Muscle of back (tissue), 3 donors: ENCODE measurements at regions not wholly inside any gene's neighbourhood (a gene's known extent, or its start where the extent isn't known, plus 50 kb on each side); places are given as distances from the start of the nearest gene placed in this dataset.
A peak's percentile ranks its signal among the peaks of the same experiment; 100 is the strongest.
"Not testable (repeated sequence)": the region's sequence is repeated elsewhere in the genome, so short reads cannot be mapped to it uniquely, and the experiment has no call there.

ENCODE experiments used
- DNase-seq, 3 donors: peaks; one replicate each; pipeline versions ENCODE4 v3.0.0 to v3.0.0-alpha.2; 2013

DNA sequence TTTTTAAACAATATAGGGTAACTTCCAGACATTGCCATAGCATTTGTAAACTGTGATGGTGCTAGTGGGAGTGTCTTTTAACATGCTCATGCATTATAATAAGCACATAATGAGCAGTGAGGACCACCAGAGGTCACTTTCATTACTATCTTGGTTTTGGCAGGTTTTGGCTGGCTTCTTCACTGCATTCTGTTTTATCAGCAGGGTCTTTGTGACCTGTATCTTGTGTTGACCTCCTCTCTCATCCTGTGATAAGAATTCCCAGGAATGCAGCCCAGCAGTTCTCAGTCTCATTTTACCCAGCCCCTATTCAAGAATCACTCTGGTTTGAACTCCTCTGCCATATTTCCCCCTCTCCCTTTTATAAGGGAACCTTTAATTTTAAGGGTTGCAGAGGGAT lies 91.3 kb downstream of the ZNF467 start:
- no peak for DNase-seq

DNA sequence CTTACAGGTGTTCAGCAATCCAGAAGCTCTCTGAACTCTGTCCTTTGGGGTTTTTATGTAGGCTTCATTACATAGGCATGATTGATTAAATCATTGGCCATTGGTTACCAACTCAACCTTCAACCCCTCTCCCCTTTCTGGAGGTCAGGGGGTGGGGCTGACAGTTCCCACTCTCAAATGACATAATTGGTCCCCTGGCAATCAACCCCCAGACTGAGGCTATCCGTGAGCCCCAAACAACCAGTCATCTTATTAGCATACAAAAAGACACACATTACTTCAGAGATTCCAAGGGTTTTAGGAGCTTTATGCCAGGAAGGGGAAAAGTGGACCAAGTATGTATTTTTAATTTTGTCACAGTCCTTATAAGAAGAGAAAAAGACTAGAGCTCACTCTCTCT lies 92.1 kb downstream of the ZNF467 start:
- no peak for DNase-seq

DNA sequence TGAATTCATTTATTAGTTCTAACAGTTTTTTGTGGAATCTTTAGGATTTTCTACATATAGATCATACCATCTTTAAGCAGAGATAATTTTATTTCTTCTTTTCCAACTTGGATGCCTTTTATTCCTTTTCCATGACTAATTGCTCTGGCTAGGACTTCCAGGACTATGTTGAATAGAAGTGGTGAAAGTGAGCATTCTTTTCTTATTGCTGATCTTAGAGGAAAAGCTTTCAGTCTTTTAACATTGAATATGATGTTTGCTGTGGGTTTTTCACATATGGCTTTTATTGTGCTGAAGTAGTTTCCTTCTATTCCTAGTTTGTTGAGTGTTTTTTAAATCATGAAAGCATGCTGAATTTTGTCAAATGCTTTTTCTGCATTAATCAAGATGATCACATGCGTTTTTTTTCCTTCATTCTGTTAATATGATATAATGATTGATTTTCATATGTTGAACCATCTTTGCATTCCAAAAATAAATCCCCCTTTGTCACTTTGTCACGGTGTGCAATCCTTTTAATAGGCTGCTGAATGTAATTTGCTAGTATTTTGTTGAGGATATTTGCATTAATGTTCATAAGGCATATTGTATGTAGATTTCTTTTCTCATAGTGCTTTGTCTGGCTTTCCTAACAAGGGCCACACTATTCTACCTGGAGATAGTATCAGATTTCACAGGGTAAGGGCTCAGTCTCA lies 92.9 kb downstream of the ZNF467 start:
- DNase-seq: no peak

GRCh38 chr7:149674728-149675385 lies 98.5 kb downstream of the ZNF467 start:
- DNase-seq: not testable (repeated sequence)

- DNase-seq: no peak
Observed at GRCh38 chr7:149673006-149673405, 100.4 kb downstream of the ZNF467 start.

GRCh38 chr7:149670288-149670687 lies 103.1 kb downstream of the ZNF467 start:
- DNase-seq: peak; percentile 54 to 70 (median 57)

DNA sequence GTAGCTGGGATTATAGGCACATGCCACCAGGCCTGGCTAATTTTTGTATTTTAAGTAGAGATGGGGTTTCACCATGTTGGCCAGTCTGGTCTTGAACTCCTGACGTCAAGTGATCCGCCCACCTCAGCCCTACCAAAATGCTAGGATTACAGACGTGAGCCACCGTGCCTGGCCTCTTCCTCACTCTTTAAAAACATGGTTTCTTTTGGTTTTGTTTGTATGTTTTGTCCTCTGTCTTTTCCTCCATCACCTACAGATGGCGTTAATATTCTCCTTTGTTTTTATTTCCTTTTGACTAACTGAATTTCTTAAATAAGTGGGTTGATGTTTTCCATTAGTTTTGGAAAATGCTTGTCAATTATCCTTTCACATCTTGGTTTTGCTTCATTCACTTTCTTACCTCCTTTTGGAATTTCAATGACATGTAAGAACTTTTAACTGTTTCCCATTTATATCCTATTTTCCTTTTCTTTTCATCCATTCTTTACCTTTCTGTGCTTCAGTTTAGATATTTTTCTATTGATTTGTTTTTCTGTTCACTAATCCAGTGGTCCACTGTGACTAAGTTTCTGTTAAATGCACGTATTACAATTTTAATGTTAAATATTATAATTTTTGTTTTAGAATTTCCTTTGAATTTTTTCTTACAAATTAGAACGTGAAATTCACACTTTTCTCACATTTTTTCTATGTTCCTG lies 104.1 kb downstream of the ZNF467 start:
- peak in 1 of 3 donors; percentile 13 for DNase-seq

- peak in 2 of 3 donors; percentile 42 to 43 for DNase-seq
Observed at GRCh38 chr7:149666360-149666945, 106.9 kb downstream of the ZNF467 start.

GRCh38 chr7:149665618-149666017 lies 107.8 kb downstream of the ZNF467 start:
- not testable (repeated sequence) for DNase-seq

DNA sequence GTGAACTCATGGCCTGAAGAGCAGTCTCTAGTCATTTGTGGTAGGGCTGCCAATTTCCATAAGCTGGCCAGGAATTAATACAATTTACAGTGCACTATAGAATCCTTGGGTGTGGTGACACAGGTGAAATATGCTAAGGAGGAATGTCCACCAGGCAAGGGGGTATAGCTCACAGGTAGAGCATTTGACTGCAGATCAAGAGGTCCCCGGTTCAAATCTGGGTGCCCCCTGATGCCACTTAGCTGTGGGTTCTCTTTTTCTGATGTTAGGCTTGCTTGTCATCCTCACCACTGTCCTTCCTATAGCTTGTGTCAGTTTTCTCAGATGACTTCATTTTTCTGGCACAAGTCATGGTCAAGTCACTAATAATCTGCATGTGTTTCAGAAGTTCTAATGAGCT lies 108.7 kb downstream of the ZNF467 start:
- no peak for DNase-seq

DNA sequence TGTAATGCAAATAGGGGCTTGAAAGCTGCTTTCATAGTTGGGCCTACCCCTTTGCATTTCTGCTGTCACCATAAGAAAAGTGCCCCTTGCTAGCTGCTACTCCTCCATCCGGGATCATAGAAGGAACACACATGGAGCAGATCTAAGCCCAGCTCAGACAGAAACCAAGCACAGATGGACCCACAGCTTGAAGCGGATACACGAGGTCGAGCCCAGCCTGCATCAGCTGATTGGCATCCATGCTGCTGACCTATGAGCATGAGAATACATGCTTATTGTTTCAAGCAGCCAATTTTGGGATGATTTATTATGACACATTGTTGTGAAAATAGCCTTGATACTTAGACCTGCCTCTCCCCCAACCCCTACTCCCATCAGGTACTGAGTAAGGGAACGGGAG lies 109.2 kb downstream of the ZNF467 start:
- no peak for DNase-seq

GRCh38 chr7:149662591-149663095 lies 110.7 kb downstream of the ZNF467 start:
- DNase-seq: peak; percentile 54 to 60 (median 58)

DNA sequence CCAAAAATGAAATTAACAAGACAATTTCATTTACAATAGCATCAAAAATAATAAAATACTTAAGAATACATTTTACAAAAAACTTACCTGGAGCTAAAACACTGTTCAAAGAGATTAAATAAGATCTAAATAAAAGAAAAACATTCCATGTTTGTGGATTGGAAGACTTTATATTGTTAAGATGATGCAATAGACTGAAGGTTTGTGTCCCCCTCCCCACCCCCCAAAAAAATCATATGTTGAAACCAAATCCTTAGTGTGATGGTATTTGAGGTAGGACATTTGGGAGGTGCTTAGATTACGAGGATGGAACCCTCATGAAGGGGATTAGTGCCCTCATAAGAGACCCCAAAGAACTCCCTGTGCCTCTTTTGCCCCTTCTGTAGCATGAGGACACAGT lies 117.6 kb downstream of the ZNF467 start:
- DNase-seq: no peak

DNA sequence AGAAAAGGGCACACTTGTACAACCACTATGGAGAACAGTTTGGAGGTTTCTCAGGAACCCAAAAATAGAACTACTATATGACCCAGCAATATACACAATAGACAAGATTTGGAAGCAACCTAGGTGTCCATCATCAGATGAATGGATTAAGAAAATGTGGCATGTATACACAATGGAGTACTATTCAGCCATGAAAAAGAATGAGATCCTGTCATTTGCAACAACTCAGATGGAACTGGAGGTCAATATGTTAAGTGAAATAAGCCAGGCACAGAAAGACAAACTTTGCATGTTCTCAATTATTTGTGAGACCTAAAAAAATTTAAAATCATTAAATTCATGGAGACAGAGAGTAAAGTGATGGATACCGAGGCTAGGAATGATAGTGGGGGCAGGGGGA lies 118.8 kb downstream of the ZNF467 start:
- no peak for DNase-seq

DNA sequence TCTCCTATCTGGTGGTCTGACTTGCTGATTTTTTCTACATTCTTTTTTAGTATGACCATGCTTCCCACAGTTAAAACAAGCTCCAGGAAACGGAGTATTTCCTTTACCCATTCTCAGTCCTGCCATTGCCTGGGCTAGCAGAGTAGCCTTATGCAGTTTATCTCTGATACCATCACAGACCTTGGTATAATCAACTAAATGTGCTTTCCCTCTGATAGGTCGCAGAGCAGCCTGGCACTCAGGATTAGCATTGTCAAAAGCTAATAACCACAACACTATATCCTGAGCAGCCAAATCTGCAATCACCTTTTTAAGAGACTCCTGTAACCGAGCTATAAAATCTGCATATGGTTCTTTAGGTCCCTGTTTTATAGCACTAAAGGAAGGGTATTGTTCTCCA lies 123.2 kb downstream of the ZNF467 start:
- not testable (repeated sequence) for DNase-seq

DNA sequence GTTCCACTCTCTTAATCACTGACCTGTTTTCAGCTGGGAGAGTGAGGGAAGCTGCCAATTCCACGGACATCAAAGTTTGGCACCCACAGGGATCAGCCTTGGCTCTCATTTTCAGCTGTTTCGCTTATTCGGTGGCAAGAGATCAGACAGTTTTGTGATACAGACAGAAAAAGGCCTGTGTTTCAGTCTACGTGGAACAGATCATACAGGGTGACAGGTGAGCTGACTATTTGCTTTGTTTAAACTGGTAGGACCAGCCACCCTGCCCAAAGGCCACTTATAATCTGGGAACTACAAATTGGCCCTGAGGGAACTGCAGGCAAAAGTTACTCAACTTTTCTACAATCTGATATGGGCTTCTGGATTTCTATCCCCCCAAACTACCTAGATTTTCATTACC lies 128.6 kb downstream of the ZNF467 start:
- DNase-seq: no peak

DNA sequence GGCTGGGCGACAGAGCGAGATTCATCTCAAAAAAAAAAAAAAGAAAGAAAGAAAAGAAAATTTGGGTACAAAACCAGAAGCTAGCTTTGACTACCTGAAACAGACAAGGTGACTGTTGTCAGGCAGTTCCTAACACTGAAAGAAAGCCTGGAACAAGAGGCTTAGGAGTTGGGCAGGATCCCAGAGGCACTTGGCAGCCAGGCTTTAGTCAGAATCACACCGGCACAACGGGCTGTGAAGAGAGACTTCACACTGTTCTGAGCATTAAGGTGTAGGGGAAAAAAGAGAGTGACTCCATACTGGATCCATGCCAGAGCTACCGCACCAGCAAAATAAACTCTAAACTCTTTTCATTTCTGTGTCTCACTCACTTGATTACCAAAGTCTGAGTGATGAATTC lies 130.8 kb downstream of the ZNF467 start:
- peak in 1 of 3 donors; percentile 8 for DNase-seq

DNA sequence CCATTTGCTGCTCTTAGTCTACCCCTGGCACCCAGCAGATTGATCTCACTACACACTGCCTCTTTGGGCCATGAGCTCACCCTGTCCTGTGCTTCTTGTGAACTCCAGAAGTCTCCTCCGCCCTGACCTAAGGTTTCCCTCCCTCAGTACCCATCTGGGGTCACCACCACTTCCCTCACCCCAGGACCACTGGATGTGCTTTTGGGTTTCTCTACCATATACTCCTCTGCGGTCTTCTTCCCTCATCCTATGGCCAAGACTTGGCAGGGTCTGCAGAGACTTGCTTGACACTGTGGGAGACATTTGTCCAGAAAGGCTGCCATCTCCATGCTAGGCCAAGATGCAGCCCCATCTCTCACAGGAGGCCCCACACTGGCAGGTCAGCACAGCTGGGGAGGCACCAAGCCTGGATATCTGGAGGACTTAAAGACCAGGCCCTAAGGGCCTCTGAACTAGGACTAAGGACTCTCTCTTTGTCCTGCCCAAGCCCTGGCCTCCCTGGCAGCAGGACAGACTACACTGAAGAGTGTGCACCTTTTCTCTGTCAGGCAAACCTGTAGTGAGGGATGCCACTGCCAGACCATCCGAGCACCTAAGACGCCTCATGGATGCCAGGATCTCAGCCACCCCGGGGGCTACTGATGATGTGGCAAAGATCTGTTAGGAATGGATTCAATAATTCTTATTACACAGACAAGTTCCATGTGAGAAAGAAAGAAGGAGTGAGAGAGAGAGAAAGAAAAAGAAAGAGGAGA lies 134.6 kb downstream of the ZNF467 start:
- no peak for DNase-seq

DNA sequence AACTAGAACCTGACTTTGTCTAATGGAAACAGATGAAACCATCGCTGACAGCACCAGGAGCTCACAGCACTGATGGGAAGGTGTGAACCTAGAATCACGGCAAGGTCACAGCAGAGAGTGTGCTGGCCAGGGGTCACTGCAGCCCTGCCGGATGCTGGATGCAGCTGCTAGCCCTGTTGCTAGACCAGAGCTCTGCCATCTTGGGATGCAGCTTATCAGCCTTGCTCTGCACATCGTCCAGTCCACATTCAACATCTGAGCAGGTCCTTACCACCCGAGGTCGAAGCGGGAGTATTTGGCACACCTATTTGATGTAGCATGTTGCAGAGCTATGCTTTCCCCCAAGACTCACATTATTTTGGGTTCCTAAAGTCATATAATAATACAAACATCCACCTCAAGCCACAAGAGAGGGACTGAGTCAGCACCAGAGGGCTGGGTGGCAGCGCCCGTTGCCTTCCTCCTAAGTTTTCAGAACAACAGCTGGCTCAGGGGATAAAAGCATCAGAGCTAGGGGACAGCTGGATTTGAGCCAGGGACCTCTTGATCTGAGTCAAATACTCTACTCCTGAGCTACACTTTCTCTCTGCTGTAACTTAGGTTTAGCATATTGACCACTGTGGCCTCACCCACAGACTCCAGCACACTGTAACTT lies 135.3 kb downstream of the ZNF467 start:
- no peak for DNase-seq

DNA sequence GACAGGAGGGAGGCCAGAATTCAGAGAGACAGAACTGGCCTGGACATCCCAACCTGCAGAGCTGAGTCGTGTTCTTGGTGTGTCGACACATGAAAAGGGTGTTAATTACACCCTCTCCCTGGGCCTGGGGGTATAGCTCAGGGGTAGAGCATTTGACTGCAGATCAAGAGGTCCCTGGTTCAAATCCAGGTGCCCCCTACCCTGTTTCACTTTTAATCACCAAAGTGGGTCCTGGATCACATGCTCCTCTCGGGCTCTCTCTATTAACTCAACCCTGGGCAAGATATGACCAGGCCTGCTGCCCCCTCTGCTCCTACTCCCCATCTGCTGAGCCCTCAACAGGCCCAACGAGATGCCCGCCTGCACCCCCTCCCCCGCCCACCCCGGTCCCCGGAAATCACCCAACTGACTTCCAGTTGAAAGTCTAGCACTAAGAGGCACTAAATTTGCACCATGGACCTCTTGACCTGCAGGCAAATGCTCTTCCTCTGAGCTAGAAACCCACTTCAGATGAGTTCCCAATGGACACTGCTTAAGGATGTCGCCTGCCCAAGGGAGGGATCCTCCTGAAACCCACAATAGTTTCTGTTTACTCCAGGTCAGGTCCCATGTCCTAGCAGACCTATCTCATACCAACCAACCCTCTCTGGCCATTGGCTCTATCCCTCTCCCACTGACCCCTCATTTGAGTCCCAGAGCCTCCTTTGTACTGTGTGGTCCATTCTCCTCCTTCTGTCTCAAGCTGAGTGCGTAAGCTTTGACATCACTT lies 137.6 kb downstream of the ZNF467 start:
- DNase-seq: no peak
